HG03139 (cell line): ENCODE measurements at regions not wholly inside any gene's neighbourhood (a gene's known extent, or its start where the extent isn't known, plus 50 kb on each side); places are given as distances from the start of the nearest gene placed in this dataset.
"Not testable (repeated sequence)": the region's sequence is repeated elsewhere in the genome, so short reads cannot be mapped to it uniquely, and the experiment has no call there.

ENCODE experiments used
- ATAC-seq: cut with Tn5 transposase; IDR thresholded peaks from one replicate; pipeline ENCODE4 v1.9.1; 2021; ENCODE audit not compliant: unreplicated experiment

GRCh38 chr1:213622365-213623063, 365.3 kb upstream of the PROX1 start:
- ATAC-seq = peak; percentile 67

DNA sequence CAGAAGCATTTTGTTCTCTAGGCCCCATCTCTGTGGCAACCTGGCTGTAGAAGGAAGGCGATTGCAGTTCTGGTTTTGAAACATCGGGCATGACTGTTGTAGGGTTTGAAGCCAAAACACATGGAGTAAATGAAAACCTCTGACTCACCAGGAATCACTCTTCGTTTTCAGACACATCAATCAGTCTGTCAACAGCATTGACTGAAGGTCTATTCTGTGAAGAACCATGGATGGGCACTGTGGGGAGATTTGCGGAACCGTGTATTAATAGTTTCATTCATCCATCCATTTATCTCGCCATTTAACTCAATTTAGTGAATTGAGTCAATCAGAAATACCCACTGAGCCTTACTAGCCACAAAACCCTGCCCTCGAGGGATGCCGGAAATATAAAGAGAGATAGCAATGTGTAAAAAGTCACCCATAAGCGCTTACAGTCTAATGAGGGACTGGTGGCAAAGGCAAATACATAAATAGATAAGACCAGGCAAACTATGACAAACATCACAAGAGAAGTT, 364.6 kb upstream of the PROX1 start:
- no peak for ATAC-seq

- ATAC-seq = no peak
These were observed 363.9 kb upstream of the PROX1 start for GRCh38 chr1:213623862-213624261.

DNA sequence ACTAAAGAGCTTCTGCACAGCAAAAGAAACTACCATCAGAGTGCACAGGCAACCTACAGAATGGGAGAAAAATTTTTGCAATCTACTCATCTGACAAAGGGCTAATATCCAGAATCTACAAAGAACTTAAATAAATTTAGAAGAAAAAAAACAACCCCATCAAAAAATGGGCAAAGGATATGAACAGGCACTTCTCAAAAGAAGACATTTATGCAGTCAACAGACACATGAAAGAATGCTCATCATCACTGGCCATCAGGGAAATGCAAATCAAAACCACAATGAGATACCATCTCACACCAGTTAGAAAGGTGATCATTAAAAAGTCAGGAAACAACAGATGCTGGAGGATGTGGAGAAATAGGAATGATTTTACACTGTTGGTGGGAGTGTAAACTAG, 351.0 kb upstream of the PROX1 start:
- not testable (repeated sequence) for ATAC-seq

- no peak for ATAC-seq
These were observed 346.5 kb upstream of the PROX1 start for GRCh38 chr1:213641312-213641711.

- no peak for ATAC-seq
These were observed 344.4 kb upstream of the PROX1 start for GRCh38 chr1:213643360-213643759.

DNA sequence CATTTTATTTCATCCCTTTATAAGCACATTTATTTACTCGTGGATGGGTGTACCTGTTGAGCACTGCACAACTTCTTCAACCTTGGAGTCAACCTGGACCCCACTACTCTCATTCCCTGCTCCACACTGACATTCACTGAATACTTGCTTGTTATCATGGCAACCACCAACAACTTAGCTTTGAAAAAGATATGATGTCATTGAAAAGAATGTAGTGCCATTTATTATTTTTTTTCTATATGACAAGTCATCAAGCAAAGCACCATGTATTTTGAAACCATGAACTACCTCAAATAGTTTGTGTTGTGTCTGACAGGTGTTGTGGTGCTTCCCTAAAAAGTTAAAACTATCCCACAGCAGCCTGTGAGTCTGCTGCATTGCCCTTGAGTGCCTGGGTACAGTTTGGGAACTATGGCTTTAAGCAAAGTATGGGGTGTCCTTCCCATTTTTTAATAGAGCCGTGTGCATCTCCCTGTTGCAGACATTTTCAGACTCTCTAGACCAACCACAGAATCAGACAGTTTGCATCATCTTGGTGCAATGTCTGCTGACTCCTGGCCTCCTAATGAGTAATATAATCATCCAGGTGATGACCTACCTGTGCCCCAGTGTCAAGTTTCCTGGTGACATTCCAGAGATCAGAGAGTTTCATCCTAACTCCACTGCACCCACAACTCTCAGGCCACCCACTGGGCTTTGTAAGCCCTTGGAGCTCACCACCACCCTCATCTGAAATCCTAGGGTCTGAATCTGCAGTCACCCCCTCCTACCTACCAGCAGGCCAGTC, 339.7 kb upstream of the PROX1 start:
- ATAC-seq = no peak

- no peak for ATAC-seq
These were observed 338.4 kb upstream of the PROX1 start for GRCh38 chr1:213649373-213649772.

- no peak for ATAC-seq
These were observed 337.2 kb upstream of the PROX1 start for GRCh38 chr1:213650603-213651002.

DNA sequence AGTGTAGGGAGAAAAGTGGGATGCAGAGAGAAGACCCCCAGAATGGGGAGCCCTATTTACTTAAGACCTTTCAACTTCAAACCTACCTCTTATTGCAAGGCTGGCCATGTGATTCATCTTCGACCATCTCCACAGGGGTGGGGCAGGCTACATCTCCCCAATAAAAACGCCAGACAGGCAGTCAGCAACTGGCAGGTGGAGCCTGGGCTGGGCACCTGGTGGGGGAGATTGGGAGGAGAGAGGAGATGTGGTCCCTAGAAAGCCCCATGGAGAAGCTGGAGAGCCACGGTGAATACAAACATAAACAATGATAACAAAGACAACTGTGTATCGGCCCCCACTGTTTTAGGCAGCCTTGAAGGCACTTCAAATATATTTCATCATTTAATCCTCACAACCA, 336.7 kb upstream of the PROX1 start:
- no peak for ATAC-seq

DNA sequence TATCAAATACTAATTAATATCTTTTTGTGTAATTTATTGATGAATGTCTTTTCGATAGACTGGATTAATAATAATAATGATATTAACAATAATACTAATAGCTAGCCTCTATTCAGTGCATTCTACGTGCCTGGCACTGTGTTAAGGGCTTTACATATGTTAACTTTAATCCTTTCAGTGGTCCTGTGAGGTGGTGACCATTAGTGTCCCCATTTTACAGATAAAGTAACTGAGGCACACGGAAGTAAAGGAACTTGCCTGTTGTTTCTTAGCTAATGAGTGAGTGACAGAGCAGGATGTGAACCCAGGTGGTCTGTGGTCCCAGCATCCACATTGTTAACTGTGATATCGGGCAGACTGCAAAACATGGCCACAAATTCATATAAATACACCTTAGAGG, 335.7 kb upstream of the PROX1 start:
- ATAC-seq = no peak

DNA sequence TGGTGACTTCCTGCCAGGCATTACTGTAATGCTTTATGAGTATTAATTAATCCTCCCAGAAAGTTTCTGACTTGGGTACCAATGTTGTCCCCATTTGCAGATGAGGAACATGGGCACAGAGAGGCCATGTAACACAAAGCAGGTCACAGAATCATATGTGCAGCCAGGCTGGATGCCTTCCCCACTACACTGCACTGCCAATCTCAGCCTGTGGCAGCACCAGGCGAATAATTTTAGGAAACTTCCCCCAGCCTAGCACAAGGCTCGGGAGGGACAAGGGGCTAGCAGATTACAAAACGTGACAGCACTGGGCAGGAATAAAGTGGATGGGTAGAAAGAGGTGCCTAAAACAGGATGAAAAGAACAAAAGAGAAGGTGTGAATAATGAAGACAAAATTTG, 331.7 kb upstream of the PROX1 start:
- ATAC-seq = no peak

- ATAC-seq = no peak
These were observed 331.3 kb upstream of the PROX1 start for GRCh38 chr1:213656503-213656902.

DNA sequence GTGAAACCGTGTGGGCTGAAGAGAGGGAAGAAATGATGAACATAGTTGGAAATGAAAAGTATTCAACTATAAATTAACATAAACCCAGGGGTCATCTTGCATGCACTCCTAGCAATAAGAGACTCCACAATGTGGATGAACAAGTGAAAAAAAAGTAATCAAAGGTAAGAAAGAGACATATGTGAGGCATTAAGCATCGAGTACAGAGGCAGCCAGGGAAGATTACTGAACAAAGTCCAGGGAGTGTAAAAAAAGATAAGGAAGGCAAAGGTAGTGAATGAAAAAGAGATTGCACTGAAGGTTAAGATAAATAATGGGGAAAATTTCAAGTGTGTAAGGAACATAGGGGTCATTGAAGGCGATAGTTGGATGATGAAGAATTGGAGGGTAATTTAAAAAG, 330.8 kb upstream of the PROX1 start:
- ATAC-seq = no peak

DNA sequence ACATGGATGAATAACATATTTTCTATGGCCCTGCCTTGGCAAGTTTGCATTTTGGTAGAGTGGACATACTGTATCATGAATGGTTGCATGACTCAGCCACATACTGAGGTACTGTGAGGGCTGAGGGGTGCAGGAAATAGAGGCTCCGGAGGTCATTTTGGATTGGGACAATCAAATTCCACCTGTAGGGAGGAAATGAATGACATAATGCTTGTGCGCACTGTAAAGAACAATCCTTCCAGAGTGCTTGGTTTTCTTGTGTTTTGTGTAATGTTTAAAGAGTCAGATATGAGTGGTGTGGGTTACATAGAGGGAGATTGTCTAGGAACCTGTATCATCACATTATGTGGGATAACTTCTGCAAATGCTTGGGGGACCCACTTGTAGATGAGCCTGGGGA, 329.9 kb upstream of the PROX1 start:
- ATAC-seq = no peak

- no peak for ATAC-seq
These were observed 329.3 kb upstream of the PROX1 start for GRCh38 chr1:213658457-213658856.

GRCh38 chr1:213659580-213660547, 327.9 kb upstream of the PROX1 start:
- ATAC-seq = no peak

DNA sequence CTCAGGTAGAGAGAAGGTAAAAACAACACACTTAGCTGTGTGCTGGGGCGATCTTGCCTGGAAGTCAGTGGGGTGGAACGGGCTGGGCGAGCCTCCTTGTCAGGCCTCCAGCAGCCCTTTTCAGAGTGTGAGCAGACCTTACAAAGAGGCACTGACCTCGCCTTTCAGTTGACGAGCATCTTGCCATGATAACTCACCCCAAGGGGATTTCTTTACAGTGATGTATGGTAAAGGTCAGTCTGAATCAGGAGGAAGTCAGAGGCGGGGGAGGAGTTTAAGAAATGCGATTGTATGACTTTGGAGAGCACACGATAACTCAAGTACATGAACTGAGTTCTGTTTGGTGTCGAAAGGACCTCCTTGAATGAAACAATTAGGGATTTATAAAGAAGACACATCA, 326.5 kb upstream of the PROX1 start:
- ATAC-seq = no peak

DNA sequence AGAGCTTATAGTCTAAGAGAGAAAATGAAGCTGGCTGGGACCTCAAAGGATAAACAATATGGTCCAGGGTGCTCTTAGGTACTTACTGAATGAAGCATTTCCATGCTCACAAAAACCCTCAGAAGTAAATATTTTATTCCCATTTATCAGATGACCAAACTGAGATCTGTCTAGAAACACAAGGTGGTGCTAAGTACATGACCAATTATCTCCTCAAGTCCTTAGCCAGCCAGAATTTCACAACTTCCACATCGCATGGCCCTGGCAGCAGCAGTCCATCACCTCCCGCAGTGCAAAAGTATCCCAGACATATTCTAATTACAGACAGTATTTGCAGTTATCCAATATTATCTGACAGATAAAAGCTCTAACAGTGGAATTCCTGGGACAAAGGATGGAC, 321.7 kb upstream of the PROX1 start:
- ATAC-seq = no peak

DNA sequence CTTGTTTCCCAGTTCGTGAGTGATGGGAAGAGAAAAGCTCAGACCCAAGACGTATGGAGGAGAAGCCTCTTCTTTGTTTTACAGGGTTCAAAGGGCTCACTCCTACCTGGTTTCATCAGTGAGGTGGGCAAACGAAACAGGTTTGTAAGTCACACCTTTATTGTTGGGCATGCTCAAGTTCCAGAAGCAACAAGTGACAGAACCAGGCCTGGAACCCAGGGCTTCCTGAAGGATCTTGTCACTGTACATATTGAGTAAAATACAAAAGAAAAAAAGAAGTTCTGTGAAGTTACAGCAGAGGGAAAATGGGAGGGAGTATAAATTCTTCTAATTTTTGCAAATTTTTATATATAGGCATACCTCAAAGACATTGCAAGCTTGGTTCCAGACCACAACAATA, 320.9 kb upstream of the PROX1 start:
- no peak for ATAC-seq

DNA sequence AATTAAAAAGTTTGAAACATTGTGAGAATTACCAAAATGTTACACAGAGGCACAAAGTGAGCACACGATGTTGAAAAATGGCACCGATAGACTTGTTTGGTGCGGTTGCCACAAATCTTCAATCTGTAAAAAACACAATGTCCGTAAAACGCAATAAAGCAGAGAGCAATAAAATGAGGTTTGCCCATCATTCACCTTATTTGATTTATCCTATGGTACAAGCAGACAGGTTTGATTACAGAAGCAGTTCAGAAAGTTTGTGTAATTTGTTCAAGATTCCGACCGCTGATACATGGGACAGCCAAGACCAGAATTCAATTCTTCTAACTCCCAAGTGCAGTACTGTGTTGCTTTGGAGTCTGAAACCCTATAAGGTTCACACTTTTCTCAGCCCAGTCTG, 318.3 kb upstream of the PROX1 start:
- ATAC-seq = no peak
